AG08396 (cell line): ENCODE measurements at regions not wholly inside any gene's neighbourhood (a gene's known extent, or its start where the extent isn't known, plus 50 kb on each side); places are given as distances from the start of the nearest gene placed in this dataset.
"Not testable (repeated sequence)": the region's sequence is repeated elsewhere in the genome, so short reads cannot be mapped to it uniquely, and the experiment has no call there.

Experiments used
- DNase-seq: peaks from one replicate; pipeline ENCODE4 v3.0.0; 2012; ENCODE audit warnings: low spot score, mixed read lengths

DNA sequence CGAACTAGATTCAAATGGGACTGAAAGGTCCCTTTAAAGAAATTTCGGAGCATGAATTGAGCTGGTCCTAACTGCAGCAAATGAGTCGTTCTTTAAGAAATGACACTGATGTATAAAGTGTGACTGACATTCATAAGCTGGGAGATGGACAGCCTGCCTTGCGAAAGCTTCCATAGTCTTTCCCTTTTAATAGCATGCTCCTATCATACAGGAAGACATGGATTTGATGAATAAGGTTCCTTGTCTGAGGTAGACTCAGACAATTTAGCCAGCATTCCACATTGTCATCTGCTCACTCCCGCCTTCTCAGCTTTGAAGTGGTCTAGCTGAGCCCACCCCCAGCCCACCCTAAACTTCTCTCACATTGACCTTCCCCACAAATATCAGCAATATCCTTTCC is 264.9 kb downstream of the TSN start:
- DNase-seq: no peak

DNA sequence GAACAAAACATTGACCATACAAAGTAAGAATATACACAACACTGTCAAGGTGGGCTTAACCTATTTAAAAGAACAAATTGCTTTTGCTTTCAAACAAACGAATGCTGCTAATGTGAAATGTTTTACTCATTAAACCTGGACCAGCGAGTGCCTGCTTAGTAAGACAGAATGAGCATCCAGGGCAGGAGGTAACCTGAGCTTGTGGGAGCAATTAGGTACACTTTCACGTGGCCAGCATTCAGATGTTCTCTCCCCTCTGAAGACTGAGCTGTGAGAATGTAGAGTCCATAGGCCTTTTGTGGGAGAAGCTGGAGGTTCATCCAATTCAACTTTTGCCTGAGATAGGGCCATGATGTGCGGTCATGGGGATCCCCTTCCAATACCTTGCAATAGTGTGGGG is 266.5 kb downstream of the TSN start:
- no peak for DNase-seq

DNA sequence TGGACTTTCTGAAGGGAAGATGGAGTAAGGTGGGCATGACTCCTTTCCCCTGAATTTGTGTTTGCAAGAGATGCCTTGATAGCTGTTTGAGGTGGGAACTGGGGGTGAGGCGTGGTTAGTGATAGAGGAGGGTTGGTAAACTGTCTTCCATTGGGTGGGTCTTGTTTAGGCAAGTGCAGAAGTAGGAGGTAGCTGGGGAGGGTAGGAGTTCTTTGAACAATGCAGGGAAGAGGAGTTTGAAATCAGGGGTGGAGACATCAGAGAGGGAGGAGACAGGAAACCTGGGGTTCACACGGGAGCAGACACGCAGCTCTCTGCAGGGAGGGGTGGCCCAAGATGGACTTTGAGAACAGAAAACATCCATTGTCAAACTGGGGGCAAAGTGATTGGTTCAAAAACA is 267.1 kb downstream of the TSN start:
- DNase-seq: no peak

DNA sequence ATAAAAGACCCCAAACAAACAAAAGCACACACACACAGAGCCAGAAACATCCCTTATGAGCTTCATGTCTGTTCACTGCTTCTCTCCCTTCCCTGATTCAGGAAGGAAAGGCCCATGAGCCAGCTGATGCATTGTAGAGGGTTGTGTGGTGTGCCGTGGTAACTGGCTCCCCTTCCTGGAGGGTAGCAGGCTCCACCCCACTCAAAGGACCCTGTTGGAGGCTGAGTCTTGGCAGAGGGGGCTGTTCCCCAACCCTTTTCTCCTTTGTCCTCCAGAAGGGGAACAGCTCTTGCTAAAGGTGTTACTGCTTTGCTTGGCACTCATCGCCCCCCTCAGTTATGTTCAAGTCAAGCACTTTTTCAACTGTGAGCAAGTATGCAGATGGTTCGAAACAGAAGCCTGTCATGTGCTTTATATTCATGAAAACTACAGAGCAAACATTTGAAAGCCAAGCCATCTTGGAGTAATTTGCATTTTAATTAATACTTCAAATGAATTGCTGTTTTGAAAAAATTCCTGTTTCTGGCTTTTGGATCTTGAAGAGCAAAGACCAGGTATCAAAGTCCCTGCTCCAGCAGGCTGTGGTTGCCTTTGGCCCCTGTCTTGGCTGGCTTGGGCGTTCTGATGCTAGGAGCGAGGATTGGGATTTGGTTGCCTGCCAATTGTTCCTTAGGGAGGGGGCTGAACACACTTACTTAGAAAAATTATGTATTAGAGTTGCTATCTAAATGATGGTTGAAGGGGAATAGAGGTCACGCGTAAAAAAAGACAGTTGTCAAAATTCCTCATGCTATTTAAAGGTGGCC is 267.8 kb downstream of the TSN start:
- no peak for DNase-seq

DNA sequence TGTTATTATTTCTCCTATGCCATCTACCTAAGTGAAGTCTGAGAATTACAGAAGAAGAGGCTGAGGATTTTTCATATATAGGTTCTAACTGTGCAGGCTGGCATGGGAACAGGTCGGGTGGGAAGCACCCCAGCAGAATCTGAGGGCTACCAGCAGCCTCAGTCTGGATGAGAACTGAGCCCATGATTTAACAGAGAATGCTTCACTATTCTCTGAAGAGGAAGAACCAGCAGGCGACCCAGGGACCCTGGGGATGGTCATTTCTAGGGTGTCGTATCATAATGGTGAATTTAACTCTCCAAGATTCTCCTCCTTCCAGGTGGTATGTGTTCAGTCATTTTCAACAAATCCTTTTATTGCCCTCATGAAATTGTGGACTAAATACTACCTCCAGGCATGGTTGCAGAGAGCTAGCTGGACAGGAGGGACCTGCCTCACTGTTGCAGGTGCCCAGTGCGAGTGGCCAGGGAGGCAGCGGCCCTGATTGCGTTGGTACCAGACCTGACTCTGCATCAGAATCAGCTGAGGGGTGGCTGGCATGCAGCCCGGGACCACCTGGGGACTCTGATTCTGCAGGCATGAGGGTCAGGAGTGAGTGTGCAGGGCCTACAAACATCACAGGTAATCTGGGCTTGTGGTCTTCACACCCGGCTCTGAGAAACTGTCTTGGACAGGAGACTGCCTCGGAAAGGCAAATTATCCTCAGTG is 272.2 kb downstream of the TSN start:
- DNase-seq: no peak

DNA sequence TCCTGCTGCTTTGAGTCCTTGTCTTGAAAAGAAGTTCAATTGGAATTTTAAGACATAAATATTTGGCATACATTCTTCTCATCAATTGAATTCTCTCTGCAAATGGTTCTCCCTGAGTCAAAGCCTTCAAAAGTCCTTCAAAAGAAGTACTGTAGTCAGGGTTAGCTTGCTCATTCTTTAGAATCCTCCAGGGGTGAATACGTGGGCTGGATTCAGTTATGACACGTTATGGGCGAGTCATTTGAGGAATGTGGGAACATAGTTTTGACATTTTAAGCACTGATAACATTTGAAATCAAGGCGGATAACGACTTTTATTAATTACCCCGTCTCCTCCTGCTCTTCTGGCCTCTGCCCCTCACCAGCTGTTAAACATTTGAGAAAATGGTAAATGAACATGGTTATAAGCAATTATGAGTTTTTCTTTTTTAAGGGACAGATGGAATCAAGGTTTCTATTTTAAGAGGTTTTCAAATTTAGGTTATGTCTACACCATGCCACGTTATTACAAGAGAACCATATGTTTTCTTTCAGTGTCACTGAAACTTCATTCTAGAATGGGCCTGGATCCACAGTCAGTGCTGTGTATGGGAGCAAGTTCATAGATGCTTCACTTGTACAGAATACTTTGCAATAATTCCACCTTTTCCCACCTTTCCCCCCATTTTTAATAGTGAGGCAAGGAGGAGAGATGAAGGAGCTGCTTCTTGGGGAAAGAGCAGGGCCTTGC is 273.1 kb downstream of the TSN start:
- peak; percentile 71 for DNase-seq

DNA sequence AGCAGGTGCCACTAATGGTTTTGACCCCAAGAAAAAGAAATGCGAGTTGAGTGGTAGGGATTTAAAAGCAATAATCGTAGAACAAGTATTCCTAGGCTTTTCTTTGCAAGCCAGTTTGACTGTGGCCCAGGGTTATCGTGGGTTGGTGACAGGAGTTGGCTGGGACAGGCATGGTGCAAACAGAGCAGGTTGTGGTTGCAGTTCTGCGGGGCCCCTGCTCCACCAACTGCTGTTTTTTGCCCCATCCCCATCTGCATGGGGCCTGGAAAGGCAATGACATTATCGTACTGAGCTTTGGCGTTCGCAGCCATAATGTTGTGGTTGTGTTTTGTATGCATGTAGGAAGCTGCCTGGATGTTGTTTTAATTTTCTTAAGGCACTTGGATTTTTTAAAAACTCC is 274.0 kb downstream of the TSN start:
- no peak for DNase-seq

DNA sequence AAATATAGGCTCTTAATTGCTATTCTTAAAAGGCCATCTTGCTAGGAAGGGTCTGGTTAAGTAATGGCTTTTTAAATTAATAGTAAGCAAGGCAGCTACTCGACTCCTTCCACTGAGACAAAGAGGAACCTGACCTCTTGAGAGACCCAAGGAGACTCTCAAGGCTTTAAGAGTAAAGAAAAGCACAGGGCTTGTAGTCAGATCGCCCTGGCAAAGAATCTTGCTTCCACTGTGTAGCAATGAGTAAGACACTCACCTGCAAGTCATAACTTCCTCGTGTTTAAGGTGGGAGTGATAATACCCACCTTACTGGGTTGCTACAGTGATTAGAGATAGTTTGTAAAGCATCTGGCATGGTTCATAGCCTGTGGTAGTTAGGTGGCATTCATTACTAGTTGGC is 274.5 kb downstream of the TSN start:
- DNase-seq: no peak

DNA sequence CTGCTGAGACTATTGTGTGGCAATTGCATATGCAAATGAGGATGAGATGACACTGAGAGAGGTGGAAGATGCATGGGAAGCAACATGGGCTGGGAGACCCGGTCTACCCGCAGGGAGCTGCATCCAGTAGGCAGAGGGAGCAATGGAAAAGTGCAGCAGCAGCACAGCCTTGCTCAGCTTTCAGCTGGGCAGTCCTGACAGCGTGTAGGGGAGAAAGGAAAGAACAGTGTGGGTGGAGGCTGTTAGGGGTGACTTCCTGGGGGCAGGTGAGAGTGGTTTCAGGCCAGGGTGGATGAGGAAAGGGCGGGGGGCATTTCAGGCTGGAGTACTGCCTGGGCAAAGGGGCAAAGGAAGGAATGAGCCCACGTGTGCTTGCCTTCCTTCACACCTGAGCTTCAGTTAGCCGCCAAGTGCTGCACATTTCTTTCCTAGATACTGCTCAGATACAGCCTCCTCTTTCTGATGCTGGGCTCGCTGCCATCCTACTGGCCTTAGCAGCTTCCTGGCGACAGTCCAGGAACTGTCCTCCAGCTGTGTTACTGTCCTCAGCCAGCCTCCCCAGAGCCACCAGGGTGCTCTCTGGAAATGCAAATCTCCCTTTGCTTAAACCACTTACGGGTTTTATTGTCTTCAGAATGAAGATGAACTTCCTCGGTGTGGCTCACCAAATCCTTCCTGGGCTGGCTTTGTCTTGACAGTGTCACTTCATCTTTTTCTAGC is 276.3 kb downstream of the TSN start:
- DNase-seq: no peak

DNA sequence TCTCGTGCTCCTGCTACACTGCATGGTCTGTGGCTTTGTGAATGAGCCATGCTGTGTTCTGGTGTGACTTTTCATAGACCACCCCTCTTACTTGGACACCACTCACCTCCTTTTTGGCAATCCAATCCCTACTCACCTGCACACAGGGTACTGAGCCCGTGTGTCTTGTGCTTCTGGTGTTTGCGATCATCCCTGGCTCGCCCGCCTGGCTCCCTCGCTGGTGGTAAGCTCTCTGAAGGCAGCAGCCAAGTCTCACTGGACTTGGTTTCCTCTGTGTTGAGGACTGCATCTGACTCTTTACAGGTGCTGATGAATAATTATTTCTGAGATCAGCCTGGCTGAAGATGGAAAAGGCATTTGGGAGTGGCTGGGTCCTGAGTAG is 276.8 kb downstream of the TSN start:
- DNase-seq: no peak

DNA sequence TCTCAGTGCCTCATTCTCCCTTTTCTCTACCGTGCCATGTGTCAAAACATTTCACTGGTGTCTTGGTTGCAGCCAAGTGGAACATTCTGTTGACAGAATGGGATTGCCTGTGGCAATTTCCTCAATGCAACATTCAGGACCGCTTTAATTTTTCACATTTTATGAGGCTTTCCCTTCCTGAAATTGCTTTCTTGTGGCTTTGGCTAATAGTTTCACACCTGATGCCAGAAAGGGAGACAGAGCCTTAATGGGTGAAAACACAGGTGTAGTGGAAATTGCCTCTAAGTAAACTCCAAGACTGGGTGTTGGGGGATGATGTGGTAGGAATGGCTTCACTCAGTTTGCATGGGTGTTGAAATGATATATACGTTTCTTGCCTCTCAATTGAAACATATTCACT is 278.3 kb downstream of the TSN start:
- no peak for DNase-seq

DNA sequence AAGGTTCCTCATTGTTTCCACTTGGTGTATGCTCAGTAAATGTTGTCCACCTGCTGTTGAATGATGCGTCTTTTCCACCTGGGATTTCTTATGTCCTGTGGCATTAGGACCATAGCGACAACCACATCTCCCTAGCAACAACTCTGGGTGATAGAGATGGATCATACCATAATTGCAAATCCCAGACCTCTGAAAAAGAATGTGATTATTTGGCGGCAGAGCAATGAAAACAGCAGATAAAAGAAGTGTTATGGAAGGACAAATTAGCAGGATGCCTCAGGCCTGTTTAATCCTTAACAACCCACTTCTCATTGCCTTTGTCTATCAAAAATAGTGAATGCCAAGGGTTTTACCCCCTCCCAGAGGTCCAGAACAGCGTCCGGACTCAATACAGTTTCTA is 278.9 kb downstream of the TSN start:
- DNase-seq: no peak

DNA sequence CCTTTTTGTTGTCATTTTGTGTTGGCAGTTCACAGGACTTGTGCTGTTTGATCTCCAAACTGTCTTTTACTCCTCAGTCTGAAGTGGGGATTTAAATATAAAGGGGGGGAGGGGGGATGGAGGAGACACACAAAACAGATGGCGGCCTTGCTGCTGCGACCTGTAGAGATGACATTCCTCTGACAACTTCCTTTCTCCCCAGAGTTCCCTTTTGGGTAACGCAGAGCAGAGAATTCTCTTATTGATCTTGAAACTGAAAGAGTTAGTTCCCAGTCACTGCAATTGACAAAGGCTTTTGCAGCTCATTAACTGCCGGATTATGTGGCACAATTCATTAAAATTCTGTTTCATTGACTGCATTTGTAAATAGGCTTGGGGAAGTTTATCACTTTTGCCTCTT is 279.3 kb downstream of the TSN start:
- no peak for DNase-seq

DNA sequence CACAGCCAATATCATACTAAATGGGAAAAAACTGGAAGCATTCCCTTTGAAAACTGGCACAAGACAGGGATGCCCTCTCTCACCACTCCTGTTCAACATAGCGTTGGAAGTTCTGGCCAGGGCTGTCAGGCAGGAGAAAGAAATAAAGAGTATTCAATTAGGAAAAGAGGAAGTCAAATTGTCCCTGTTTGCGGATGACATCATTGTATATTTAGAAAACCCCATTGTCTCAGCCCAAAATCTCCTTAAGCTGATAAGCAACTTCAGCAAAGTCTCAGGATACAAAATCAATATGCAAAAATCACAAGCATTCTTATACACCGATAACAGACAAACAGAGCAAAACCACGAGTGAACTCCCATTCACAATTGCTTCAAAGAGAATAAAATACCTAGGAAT is 283.4 kb downstream of the TSN start:
- not testable (repeated sequence) for DNase-seq

DNA sequence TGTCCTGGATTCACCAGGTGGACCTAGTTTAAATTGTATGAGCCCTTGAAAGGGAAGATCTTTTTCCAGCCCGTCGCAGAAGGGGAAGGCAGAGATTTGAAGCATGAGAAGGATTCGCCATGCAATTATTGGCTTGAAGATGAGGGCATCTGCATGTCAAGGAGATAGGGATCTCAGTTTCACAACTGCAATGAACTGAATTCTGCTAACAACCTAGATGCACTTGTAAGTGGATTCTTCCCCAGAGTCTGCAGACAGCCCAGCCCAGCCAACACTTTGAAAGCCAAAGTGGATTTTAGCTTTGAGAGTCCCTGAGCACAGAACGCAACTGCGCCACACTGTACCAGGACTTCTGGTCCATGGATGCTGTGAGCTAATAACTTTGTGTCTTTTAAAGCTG is 286.0 kb downstream of the TSN start:
- no peak for DNase-seq

DNA sequence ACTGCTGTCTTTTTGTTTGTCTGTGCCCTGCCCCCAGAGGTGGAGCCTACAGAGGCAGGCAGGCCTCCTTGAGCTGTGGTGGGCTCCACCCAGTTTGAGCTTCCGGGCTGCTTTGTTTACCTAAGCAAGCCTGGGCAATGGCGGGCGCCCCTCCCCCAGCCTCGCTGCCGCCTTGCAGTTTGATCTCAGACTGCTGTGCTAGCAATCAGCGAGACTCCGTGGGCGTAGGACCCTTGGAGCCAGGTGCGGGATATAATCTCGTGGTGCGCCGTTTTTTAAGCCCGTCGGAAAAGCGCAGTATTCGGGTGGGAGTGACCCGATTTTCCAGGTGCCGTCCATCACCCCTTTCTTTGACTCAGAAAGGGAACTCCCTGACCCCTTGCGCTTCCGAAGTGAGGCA is 296.2 kb downstream of the TSN start:
- DNase-seq: not testable (repeated sequence)

DNA sequence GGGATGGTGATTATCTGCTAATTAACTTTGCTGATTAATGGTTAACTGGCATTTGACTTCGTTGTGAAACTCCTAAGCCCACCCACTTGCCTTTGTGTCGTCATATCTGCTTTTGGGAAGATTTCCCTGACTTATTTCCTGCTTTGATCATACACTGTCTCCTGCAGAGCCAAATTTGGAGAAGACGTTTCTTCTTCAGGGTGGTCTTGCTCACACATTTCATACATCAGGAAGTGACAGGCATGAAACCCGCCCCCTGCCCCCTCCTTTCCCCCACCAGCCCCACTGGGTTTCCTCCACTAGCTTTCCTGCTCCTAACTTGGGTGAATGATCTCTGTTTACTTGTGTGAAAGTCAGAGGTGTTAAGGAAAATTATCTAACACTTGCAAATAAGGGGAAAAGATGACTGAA is 300.1 kb downstream of the TSN start:
- no peak for DNase-seq

DNA sequence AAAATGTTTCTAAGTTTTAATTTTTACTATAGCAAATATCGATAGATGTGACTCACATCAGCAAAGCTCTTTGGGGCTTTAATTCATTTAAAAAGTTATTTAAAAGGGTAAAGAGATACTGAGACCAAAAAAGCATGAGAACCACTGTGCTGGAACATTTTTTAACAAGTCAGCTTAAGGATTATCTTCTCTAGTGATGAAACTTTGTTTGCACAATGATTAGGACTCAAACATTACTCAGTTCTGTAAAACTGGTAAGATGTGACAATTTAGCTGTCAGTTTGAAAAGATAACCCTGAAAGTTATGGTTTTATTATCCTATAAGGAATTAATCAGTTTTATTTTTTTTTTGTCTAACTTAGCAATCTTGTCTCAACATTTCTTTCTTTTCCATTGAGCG is 301.4 kb downstream of the TSN start:
- no peak for DNase-seq

DNA sequence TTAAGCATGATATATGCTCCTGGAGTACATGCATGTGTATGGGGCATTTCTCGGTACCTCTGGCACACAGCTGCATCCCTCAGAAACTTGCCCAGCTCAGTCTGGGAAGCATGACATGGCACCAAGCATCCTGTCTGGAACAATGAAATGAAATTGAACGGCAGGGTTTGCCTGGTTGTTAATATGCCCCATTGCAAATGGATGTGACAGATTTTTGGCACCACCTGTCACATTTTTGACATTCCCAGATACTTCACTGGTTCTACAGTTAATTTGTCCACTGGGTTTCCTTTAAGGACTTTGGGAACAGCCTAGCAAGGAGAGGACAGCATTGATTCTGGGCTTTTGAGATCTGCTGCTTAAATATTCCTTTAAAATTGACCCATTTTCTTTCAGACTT is 305.8 kb downstream of the TSN start:
- DNase-seq: no peak

DNA sequence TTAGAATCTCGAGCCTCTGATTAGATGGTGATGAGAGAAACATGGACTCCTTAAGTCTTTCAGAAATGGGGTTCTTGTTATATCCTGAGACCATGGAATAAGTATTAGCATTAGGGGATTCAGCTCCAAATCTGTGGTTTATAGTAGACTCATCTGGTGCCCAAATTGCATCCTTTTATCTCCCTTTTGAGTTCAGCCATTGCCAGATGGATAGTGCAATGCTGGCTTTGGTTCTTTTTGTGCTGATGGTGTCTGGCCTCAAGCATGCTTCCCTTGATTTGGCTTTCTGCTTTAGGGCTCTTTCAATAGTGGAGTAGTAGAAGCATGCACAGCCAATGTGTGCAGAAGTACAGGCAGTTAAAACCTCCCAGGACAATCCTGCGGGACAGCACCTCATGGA is 306.4 kb downstream of the TSN start:
- DNase-seq: no peak

DNA sequence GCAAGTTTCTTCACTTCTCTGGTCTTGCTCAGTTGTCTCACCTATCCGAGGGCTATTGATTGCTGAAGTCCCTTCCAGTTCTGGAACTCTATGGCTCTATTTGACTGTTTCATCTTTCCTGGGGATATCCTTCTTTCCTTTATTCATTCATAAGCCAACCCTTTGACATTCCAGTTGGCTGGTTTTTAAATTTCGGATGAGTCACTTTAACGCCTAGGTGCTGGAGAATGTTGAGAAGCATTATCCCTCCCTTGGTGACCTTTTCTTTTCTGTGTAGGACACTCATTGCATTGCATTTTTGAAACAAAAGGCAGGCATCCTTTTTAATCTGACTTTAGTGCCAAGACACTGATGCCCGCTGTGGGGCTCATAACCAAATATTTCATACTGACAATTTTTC is 307.1 kb downstream of the TSN start:
- no peak for DNase-seq

DNA sequence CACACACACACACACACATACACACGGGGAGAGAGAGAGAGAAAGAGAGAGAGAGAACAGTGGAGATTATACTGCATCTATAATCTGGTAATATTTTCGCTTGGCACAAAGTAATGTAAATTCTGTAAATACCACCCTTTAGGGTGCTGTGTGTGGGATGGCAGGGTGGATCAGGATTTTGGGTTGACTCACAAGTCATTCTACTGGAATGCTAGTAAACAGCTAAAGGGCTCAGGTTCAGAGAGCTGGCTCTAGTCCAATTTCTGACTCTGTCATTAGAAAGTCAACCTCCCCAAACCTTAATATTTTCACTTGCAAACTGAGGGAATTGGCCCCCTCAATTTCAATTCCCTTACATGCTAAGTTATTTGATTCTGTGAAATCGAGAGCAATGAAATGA is 308.3 kb downstream of the TSN start:
- DNase-seq: no peak
